Fibroblast of mammary gland (primary cell): ENCODE measurements at regions not wholly inside any gene's neighbourhood (a gene's known extent, or its start where the extent isn't known, plus 50 kb on each side); places are given as distances from the start of the nearest gene placed in this dataset.
A peak's percentile ranks its signal among the peaks of the same experiment; 100 is the strongest.

ENCODE experiments used
- DNase-seq: peaks from one replicate; pipeline ENCODE4 v3.0.0-alpha.2; 2010; ENCODE audit warnings: low read depth
- H3K4me3 ChIP-seq: 2 replicates; pipeline ENCODE4 v1.5.1; 2011; ENCODE audit warnings: low read depth, mild to moderate bottlenecking, low read length, moderate library complexity; ENCODE audit not compliant: control insufficient read depth
- CTCF ChIP-seq: conservative IDR thresholded peaks from 2 replicates; pipeline ENCODE4 v1.5.1; 2011; ENCODE audit warnings: low read depth, low read length, inconsistent platforms; ENCODE audit not compliant: control insufficient read depth, insufficient read depth

GRCh38 chr13:109667807-109668291 lies 118.5 kb downstream of the IRS2 start:
- H3K4me3 ChIP-seq: no peak overlapping the region
- no peak for TF ChIP-seq CTCF
- no peak for DNase-seq

GRCh38 chr13:109667056-109667455 lies 119.3 kb downstream of the IRS2 start:
- H3K4me3 ChIP-seq: no peak overlapping the region
- DNase-seq: peak; percentile 21
- no peak for TF ChIP-seq CTCF

- no peak for DNase-seq
- TF ChIP-seq CTCF: no peak
- H3K4me3 ChIP-seq: no peak overlapping the region
These were observed 119.7 kb downstream of the IRS2 start for GRCh38 chr13:109666656-109667055.

- TF ChIP-seq CTCF: no peak
- DNase-seq: no peak
- no peak overlapping the region for H3K4me3 ChIP-seq
These were observed 120.6 kb downstream of the IRS2 start for GRCh38 chr13:109665781-109666249.

GRCh38 chr13:109665240-109665639 lies 121.1 kb downstream of the IRS2 start:
- no peak for TF ChIP-seq CTCF
- no peak overlapping the region for H3K4me3 ChIP-seq
- DNase-seq: no peak

GRCh38 chr13:109657395-109657794 lies 129.0 kb downstream of the IRS2 start:
- H3K4me3 ChIP-seq: no peak overlapping the region
- TF ChIP-seq CTCF: no peak
- no peak for DNase-seq

GRCh38 chr13:109656206-109656605 lies 130.2 kb downstream of the IRS2 start:
- H3K4me3 ChIP-seq: no peak overlapping the region
- no peak for TF ChIP-seq CTCF
- no peak for DNase-seq
